GM21825 (cell line): ENCODE measurements at regions not wholly inside any gene's neighbourhood (a gene's known extent, or its start where the extent isn't known, plus 50 kb on each side); places are given as distances from the start of the nearest gene placed in this dataset.
"Not testable (repeated sequence)": the region's sequence is repeated elsewhere in the genome, so short reads cannot be mapped to it uniquely, and the experiment has no call there.

ENCODE experiments used
- ATAC-seq: cut with Tn5 transposase; IDR thresholded peaks from one replicate; pipeline ENCODE4 v1.9.1; 2021; ENCODE audit warnings: mild to moderate bottlenecking, moderate library complexity; ENCODE audit not compliant: unreplicated experiment

DNA sequence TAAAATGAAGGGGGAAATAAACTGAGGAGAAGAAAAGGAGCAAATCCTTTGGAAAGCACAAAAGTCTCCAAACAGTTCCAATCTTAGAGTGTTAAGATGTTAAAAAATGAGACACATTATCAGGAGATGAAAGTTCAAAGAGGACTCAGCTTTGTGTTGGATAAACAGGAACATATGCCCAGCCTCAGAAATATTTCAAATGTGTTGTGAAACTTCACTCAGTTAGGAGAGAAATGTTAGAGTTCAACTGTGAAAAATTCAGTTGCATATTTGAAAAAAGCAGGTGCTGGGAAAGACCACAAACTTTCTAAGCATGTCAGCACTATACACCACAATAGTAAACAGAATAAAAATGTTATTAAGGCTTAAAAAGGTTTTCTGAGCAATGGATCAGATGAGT, 136.8 kb upstream of the PRKD1 start:
- no peak for ATAC-seq

- ATAC-seq, result no peak
These were observed 141.9 kb upstream of the PRKD1 start for GRCh38 chr14:30069536-30069935.

GRCh38 chr14:30072454-30072853, 144.8 kb upstream of the PRKD1 start:
- ATAC-seq, result not testable (repeated sequence)

GRCh38 chr14:30077946-30078345, 150.3 kb upstream of the PRKD1 start:
- ATAC-seq, result no peak

GRCh38 chr14:30078811-30079402, 151.3 kb upstream of the PRKD1 start:
- no peak for ATAC-seq

- no peak for ATAC-seq
These were observed 154.8 kb upstream of the PRKD1 start for GRCh38 chr14:30082486-30082885.

DNA sequence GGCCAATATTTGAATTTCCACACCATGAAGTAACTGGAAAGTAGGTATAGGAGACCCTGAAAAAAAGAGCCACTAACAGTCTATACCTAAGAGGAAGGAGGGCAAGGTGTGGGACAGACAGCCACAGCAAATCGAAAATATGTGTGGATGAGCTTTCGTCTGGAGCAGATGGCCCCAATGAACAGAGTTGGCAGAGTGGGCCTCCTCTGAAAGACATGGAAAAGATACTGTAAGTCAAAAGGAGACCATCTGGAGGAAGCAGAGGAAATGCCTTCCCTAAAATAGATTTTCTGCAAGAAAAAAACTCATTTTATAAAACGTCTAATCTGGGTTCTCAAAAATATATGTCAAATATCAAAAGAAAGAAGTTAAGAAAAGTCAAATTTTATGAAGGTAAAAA, 157.2 kb upstream of the PRKD1 start:
- no peak for ATAC-seq

DNA sequence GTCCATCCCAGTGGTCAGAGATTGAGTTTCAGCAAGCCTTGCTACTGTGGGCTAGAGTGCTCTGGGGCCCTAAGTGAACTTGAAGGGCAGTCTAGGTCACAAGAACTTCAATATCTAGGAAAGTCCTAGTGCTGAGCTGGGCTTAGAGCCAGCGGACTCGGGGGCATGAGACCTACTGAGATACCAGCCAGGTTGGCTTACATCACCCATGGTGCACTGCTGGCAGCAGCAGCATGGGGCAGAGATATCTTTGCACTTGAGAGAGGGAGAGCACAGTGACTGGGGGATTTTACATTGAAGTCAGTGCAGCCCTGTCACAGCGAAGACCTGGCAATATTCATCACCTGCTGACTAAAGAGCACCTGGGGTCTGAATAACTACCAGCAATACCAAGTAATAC, 158.3 kb upstream of the PRKD1 start:
- no peak for ATAC-seq

DNA sequence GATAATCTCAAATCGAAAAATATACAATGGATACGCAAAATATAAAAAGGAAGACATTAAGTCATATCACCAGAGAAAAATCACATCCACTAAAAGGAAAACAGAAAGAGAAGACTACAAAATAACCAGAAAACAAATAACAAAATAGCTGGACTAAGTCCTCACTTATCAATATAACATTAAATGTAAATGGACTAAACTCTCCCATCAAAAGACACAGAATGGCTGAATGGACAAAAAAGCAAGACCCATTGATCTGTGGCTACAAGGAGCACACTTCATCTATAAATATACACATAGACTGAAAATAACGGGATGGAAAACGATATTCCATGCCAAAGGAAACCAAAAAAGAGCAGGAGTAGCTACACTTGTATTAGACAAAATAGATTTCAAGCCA, 161.0 kb upstream of the PRKD1 start:
- ATAC-seq, result no peak

GRCh38 chr14:30108975-30109700, 181.5 kb upstream of the PRKD1 start:
- ATAC-seq, result no peak

DNA sequence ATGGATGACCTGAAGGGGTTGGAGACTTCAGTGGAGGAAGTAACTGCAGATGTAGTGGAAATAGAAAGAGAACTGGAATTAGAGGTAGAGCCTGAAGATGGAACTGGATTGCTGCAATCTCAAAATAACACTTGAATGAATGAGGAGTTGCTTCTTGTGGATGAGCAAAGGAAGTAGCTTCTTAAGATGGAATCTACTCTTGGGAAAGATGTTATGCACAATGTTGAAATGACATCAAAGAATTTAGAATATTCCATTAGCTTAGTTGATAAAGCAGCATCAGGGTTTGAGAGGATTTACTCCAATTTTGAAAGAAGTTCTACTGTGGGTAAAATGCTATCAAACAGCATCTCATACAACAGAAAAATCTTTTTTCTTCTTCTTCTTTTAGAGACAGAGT, 186.4 kb upstream of the PRKD1 start:
- ATAC-seq, result no peak

GRCh38 chr14:30115756-30116155, 188.1 kb upstream of the PRKD1 start:
- no peak for ATAC-seq

DNA sequence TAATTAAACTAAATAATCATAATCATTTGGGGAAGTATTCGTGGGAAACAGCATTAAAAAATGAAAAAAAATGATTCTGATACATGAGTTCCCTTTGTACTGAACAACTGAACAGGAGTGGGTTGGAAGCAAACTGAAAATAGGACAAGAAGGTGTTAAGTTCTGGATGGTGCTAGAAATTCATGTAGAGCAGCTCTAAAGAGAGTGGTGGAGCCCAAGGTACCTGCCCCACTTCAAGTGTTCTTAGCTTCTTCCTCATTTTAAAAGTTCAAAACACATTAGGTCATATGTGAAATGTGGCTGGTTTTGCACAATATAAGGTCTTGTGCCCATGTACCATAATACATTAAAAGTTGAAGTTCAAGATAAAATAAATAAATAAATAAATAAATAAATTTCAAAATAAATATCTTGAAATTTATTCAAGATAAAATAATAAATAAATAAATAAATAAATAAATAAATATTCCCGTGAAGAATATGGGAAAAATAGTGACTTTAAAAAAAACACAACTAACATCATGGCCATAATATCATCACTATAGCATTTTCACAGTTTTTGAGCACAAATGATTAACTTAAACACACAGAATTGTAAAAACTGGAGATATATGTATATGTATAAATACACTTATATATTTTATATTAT, 191.5 kb upstream of the PRKD1 start:
- ATAC-seq, result no peak

GRCh38 chr14:30125322-30125979, 197.8 kb upstream of the PRKD1 start:
- ATAC-seq, result no peak

DNA sequence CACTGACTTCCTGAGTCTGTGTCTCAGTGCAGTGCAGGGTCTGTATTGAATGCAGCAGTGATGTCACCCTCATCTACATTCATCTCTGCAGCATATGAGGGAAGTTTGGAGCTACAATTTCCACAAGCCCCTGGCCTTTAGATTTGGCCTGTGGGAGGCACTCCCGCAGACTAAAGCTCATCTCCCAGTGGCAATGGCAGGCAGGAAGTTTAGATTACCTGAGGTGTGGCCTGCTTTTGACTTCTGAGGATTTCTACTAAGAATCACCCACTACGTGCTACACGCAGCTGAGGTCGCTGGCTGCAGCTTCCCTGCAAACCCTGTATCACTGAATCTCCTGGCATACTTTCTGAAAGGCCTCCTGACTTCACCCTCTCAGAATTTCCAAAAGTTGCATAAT, 202.2 kb upstream of the PRKD1 start:
- ATAC-seq, result no peak

GRCh38 chr14:30131581-30132097, 204.0 kb upstream of the PRKD1 start:
- no peak for ATAC-seq

DNA sequence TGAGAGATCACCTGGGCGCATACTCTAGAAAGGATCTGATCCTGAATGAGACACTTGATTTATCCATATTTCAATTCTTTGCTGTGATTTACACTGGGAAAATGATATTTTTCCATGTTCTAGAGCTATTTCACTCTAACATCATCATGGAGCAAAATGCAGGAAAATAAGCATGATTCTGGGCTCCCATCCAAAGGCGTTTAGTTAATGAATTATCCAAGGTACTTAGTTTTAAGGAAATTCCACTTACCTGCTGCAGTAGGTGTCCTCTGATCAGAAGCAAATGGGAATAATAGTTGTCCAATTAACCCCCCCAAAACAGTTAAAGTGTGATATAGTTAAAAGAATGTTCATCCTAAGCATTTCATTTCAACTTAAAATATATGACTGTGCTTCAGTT, 204.5 kb upstream of the PRKD1 start:
- ATAC-seq, result no peak

GRCh38 chr14:30134936-30135335, 207.3 kb upstream of the PRKD1 start:
- ATAC-seq, result no peak

DNA sequence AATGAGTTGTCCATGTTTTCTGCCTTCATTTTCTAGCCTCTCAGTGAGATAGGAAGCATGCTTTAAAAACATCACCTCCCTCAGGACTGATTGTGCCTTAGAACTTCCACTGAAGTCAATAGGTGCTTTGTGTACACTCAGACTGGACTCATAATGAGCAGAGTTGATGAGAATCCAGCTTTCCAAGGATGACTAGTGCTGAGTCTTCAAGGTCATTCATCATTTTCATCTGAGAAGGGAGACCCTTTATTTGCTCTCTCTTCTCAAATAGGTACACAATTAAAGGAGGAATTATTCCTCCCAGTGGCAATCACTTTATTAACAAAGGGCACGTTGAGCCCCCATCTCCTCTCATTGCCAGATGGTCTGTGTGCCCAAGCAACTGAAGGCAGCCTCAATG, 210.9 kb upstream of the PRKD1 start:
- no peak for ATAC-seq

DNA sequence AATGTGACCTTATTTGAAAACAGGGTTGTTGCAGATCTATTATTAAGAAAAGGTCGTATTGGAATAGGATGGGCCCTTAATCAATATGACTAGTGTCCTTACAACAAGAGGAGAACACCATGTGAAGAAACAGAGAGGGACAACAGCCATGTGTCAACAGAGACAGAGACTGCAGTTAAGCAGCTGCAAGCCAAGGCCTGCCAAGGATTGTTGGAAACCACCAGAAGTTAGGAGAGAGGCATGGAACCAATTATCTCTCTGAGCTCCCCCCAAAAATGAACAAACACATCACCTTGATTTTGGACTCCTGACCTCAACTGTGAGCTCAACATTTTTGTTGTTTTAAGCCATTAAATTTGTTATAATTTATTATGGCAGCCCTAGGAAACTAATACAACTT, 214.6 kb upstream of the PRKD1 start:
- no peak for ATAC-seq

DNA sequence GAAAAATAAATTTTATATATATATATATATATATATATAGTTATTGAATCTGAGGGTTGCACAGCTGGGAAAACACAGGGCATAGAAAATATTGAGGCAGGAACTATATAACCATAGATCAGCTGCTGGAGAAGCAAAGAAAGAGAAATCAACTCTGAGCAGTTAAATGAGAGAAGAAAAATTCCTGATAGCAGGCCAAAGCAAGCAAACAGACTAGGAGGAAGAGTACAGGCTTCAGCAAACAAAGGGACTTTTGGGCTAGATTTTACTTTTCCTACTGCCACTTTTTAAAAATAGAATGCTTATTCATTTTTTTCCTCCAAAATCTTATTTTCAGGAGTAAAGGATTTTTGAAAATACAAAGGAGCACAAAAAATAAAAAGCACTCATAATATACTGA, 216.0 kb upstream of the PRKD1 start:
- ATAC-seq, result no peak

- no peak for ATAC-seq
These were observed 226.1 kb upstream of the PRKD1 start for GRCh38 chr14:30153717-30154116.
